HG03439 (cell line): ENCODE measurements at regions not wholly inside any gene's neighbourhood (a gene's known extent, or its start where the extent isn't known, plus 50 kb on each side); places are given as distances from the start of the nearest gene placed in this dataset.
"Not testable (repeated sequence)": the region's sequence is repeated elsewhere in the genome, so short reads cannot be mapped to it uniquely, and the experiment has no call there.

ENCODE experiments used
- ATAC-seq: cut with Tn5 transposase; IDR thresholded peaks from one replicate; pipeline ENCODE4 v1.9.1; 2021; ENCODE audit warnings: mild to moderate bottlenecking, moderate library complexity; ENCODE audit not compliant: unreplicated experiment

DNA sequence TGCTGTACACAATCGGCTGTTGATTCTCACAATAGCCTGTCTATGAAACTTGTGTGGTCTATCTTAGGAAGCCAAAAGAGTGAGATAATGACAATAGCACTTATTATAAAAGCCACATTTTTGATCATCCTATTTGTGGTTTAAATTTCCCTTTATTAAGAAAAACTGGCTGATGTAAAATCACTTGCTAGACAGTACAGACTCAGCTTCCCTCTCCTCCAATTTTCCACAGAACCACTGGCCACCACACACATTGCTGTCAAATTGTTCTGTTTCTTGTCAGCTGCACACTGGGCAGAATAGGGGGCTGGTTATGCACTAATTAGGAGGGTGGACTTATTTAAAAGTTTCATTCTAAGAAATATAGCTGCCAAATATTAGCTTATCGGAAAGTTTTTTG, 425.9 kb downstream of the EPHA3 start:
- no peak for ATAC-seq

- ATAC-seq = not testable (repeated sequence)
These were observed 447.2 kb downstream of the EPHA3 start for GRCh38 chr3:89554587-89554986.

- ATAC-seq = no peak
These were observed 451.3 kb downstream of the EPHA3 start for GRCh38 chr3:89558711-89559110.

- no peak for ATAC-seq
These were observed 453.1 kb downstream of the EPHA3 start for GRCh38 chr3:89560568-89560967.

DNA sequence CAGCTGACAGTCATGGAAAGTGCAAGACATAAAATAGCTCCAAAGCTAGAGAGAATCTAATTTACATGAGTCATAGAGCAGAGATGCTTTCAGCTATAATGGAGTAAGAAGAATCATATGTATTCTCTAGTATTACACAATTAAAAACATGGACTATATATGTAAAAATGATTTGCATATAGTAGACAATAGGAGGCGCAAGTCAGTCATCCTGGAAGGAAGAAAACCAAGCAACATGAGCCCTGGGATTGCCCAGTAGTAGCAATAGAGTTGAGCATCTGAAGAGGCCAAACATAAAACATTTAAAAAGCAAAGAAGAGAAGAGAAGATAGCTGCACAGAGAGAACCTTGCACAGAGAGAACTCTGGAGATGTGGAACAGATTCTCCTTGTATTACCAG, 455.0 kb downstream of the EPHA3 start:
- ATAC-seq = no peak

- no peak for ATAC-seq
These were observed 457.7 kb downstream of the EPHA3 start for GRCh38 chr3:89565098-89565497.

DNA sequence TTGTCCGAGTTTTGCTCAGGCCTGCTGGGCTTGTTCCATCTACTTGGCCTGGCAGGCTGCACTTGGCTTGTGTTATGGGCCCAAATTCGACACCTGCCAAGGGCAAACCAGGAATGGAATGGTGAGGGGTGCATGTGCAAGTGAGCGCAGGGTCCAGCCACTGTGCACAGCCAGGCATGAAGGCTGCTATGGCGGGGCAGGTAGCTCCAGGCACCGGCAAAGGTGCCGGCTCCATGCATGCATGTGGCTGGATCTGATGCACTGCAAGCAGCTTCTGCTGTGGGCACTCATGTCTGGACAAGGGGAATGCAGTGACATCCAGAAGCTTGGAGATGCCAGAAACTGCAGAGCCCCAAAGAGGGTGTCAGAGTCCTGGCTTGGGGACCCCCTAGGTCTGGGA, 463.0 kb downstream of the EPHA3 start:
- no peak for ATAC-seq

DNA sequence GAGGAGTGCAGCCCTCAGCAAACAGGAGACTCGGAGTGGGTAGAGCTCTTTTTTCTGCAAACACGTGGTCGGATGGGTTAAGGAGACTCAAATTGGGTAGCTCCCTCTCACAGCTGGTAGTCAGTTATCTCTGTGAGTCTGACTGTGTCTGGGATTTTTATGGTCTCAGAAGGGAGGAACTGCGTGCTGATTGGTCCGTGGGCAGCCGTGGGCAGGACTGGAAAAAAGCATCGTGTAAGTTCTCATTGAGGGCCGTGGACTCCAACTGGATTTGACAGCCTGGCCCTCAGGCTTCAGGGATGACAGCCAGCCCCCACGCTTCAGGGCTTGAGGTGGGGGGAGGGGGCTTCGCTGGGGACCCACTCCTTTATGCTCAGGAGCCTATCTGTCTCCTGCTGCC, 463.9 kb downstream of the EPHA3 start:
- no peak for ATAC-seq

- ATAC-seq = no peak
These were observed 464.3 kb downstream of the EPHA3 start for GRCh38 chr3:89571707-89572106.

DNA sequence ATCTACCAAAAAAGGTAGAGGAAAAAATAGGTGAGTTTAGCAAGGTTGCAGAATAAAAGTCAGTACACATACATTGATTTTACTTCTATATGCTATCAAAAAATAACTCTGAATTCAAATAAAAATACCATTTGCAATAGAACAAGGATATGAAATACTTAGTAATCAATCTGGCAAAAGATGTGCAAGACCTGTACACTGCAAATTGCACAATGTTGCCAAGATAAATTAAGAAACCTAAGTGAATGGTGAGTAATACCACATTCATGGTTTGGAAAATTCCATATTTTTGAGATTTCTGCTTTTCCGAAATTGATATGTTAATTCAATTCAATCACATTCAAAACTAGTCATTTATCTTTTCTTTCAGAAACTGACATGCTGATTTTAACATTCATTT, 464.8 kb downstream of the EPHA3 start:
- ATAC-seq = no peak

GRCh38 chr3:89576417-89576816, 469.0 kb downstream of the EPHA3 start:
- ATAC-seq = no peak

DNA sequence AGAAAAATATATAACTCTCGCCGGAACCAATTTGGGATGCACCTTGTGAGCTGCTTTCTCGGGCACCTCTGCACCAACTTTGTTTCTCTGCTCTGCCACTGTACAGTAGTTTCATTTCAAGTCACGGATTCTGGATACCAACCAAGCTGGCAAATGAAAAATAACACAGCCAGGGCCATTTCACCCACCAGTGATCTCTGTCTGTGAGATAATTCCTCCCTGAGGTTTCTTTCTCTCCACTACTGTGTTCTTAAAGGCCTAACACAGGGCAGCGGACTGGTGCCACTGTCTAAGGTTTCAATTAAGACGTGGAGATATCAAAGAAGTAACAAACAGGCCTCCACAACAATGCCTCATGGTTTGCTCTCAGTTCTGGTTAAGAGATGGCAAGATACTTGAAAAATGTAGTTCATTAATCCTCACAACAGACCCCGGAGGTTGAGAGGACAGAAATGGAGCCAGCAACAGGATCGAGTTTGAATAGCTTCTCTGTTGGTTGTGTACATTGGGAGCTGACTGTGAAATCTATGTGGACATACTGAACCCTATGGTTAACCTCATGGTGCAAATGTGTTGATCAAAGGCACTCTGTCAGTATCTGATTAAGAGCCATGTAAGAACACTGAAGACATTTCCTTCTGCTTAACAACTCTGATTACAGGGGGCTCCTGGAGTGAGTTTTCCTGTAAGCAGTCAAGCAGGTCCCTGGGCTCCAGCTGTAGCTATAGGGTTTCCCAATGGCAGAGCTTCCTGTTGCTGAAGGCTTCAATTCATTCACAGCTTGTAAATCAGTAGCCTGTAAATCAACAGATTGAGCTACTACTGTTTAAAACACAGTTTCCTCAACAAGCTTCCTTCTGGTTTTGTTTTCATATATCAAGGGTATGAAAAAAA, 470.5 kb downstream of the EPHA3 start:
- ATAC-seq = no peak

GRCh38 chr3:89580859-89581258, 473.4 kb downstream of the EPHA3 start:
- no peak for ATAC-seq

- no peak for ATAC-seq
These were observed 477.0 kb downstream of the EPHA3 start for GRCh38 chr3:89584398-89584797.

DNA sequence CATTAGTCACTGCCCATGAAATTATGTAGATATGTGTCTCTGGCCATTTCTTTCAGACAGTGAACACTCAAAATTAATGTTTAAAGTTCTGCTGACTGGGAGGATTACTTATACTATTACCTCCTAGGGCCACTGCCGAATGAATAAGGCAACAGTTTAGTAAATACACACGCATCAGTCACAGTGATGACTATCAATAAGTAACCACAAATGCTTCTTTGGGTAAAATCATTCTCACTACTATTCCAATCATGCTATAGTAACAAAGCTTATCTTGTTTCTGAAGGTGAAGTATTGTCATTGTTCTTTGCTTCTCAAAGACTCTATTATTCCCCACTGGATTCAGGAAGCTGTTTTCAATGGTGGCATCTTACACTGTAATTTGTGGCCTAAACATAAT, 478.8 kb downstream of the EPHA3 start:
- no peak for ATAC-seq

DNA sequence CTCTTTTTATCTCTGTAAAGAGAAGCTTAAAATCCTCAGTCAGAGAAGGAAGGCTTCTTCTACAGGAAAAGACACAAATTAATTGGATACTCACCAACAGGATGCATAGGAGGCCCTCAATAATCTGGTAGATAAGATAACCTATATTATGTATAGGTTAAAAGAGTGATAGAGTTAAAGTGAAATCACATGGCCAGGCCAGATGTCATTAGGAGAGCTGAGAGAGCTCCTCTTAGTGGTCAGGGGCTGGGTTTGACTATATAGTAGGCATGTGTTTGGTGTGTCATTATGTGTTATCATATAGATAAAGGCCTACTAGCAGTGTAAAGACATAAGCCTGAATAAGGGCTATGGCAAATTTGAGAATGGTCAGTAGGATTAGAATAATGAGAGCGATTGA, 479.3 kb downstream of the EPHA3 start:
- ATAC-seq = no peak

DNA sequence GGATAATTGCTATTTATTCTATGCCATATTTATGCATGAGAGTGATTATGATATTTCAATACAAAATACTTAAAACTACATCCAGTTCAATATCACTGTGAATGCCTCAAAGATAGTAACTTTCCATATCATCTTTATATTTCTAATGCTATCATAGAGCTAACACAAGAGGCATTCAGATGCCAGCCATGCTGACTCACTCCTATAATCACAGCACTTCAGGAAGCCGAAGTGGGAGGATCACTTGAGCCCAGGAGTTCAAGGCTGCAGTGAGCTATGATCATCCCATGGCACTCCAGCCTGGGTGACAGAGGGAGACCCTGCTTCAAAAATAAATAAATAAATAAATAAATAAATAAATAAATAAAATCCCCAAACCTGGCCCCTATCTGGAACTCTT, 498.7 kb downstream of the EPHA3 start:
- ATAC-seq = no peak

GRCh38 chr3:89612027-89612426, 504.6 kb downstream of the EPHA3 start:
- no peak for ATAC-seq

GRCh38 chr3:89613241-89613640, 505.8 kb downstream of the EPHA3 start:
- no peak for ATAC-seq

- ATAC-seq = no peak
These were observed 510.3 kb downstream of the EPHA3 start for GRCh38 chr3:89617706-89618105.

DNA sequence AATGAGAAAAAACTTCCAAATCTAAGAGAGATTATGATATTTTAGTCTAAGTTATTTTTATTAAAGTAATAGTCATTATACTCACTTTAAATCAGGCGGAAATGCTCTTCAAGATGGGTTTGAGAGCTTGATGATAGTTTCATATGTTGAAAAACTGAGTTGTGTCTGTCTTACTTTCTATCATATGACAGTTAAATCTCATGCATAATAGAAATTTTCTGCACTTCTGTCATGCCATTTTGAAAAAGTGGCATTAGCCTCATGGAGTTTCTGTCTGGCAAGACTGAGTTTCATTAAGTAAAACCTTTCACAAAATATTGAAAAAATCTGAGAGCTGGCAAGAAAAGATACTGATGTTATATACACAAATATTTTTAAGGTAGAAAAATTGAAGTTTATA, 511.8 kb downstream of the EPHA3 start:
- no peak for ATAC-seq

- ATAC-seq = no peak
These were observed 514.8 kb downstream of the EPHA3 start for GRCh38 chr3:89622063-89622700.
